HEK293T (cell line): ENCODE measurements at regions not wholly inside any gene's neighbourhood (a gene's known extent, or its start where the extent isn't known, plus 50 kb on each side); places are given as distances from the start of the nearest gene placed in this dataset.

ENCODE experiments used
- ELF4 ChIP-seq: fragments of 450-650 bp; IDR thresholded peaks from 2 replicates; pipeline ENCODE4 v1.6.1; 2017; ENCODE audit warnings: antibody characterized with exemption
- FOXA1 ChIP-seq: fragments of 450-650 bp; IDR thresholded peaks from 2 replicates; pipeline ENCODE4 v1.6.1; 2016; ENCODE audit warnings: mild to moderate bottlenecking
- FOXK2 ChIP-seq: fragments of 450-650 bp; IDR thresholded peaks from 2 replicates; pipeline ENCODE4 v1.6.1; 2016; ENCODE audit warnings: mild to moderate bottlenecking
- FOXM1 ChIP-seq: fragments of 450-650 bp; IDR thresholded peaks from 2 replicates; pipeline ENCODE4 v1.6.1; 2017; ENCODE audit warnings: mild to moderate bottlenecking, borderline replicate concordance
- HDGF ChIP-seq: fragments of 450-650 bp; IDR thresholded peaks from 2 replicates; pipeline ENCODE4 v1.6.1; 2017; ENCODE audit warnings: antibody characterized with exemption, borderline replicate concordance
- NFRKB ChIP-seq: fragments of 450-650 bp; IDR thresholded peaks from 2 replicates; pipeline ENCODE4 v1.6.1; 2016; ENCODE audit warnings: mild to moderate bottlenecking, moderate library complexity
- ZNF384 ChIP-seq: fragments of 450-650 bp; IDR thresholded peaks from 2 replicates; pipeline ENCODE4 v1.6.1; 2016

GRCh38 chr1:181160322-181160721, 71.8 kb downstream of the IER5 start:
- TF ChIP-seq HDGF (no peak), FOXA1 (no peak), FOXK2 (no peak), ZNF384 (no peak), ELF4 (no peak), FOXM1 (no peak), NFRKB (no peak)
